ENCODE measurements at regions not wholly inside any gene's neighbourhood (a gene's known extent, or its start where the extent isn't known, plus 50 kb on each side); places are given as distances from the start of the nearest gene placed in this dataset.
"Not testable (repeated sequence)": the region's sequence is repeated elsewhere in the genome, so short reads cannot be mapped to it uniquely, and the experiment has no call there.

DNA sequence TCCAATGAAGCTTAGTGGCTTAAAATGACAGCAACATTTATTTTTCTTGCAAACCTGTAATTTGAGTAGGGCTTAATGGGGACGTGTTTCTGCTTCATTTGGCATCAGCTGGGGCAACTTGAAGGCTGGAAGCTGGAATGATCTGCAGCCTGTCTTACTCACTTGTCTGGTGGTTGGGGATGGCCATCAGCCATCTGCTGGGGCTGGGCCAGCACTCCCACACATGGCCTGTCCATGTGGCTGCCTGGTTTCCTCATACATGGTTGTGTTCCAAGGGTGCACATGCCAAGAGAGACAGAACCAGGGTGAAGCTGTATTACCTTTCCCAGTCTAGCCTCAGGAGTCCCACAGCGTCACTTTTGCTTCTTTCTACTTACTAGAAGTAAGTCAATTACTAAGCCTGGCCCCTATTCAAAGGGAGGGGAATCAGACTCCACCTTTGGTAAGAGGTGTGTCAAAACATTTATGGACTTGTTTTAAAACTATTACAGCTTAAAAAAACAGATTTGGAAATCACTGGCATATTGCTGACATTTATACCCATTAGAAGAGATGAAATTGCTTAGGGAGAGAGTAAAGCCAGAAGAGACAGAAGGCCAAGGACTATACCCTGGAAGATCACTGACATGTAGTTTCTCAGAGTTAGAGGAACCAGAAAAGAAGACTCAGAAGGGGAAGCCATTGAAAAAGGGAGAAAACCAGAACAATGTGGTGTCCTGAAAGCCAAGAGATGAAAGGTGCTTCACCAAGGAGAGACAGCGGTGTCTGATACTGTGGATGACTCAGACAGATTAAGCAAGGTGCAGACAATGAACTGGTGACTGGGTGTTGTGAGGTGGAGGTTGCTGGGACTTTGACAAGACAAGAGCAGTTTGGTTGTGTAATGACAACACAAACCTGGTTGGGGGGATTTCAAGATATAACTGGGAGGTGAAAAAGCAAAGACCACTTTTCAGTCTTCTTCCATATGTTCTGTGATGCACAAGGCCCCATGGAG lies 345.2 kb downstream of the GJA1 start:
- H3K27ac Mint-ChIP-seq, result no peak overlapping the region
- no peaks in the 10 kb centered on the region for H3K36me3 Mint-ChIP-seq (ENCODE audit: low read depth)
- H3K4me3 Mint-ChIP-seq, result no peak overlapping the region
- DNase-seq, result no peak
- peaks cover 4% of the 10 kb centered on the region for H3K9me3 Mint-ChIP-seq
- no peaks in the 10 kb centered on the region for H3K4me1 Mint-ChIP-seq (ENCODE audit: low read depth)
- no peaks in the 10 kb centered on the region for H3K27me3 Mint-ChIP-seq

DNA sequence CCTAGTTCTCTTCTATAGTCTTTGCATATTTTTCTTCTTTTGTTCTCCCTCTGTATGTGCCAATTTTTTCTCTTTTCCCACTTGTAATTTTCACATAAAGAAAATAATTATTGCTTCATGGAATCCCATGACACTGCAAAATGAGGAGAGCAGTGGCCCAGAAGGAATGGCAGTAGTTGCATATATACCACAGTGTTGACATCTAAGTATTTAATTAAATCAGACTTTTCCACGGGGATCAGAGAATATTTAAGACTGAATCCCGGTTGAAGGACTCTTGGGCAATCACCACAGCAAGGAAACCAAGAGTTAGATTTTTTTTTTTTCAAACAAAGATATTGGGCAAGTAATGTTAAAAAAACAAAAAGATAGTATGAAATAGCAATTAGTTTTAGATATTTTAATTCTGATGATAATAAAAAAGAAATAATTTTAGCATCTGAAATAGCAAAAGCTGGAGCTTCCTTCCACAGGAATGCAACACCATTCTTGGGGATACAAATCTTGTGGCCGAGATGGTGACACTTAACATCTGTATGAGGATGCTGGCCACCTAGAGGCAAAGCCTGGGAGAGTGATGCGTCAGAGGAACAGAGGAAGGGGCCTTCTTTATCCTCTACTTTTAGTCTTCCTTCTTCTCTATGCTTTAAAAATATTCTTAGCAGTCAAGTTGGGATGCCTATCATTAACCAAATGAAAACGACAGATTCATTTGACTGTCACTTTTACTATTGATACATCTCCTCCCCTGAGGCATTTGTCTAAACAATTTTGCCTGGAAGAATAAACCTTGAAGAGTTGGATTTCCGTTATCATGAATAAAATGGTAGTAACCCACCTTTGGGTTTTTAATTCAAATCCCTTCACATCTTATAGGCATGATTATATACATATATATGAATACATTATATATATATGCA lies 356.2 kb downstream of the GJA1 start:
- DNase-seq, result no peak
- Mint-ChIP-seq H3K27me3 (no peaks in the 10 kb centered on the region), H3K27ac (no peak overlapping the region), H3K36me3 (ENCODE audit: low read depth) (no peaks in the 10 kb centered on the region), H3K4me3 (no peak overlapping the region), H3K9me3 (no peaks in the 10 kb centered on the region), H3K4me1 (ENCODE audit: low read depth) (no peaks in the 10 kb centered on the region)

DNA sequence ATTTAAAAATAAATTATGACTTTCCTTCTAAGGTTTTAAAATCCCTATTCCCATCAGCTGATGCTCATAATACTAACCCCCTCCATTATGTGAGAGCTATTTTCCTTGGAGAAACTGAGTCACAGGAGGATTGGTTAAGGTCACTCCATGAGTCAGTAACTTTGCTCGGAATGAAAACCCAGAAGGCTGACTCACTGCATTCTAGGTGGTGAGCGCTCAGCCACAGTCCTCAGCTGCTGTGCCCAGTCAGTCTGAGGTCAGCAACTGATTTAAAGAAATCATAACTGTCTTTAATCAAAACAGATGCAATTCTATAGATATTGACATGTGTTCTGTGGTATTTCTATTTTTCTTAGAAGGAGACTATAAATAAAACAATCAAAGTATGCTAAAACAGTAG lies 359.2 kb downstream of the GJA1 start:
- H3K9me3 Mint-ChIP-seq, result peaks cover 11% of the 10 kb centered on the region
- no peak overlapping the region for H3K4me3 Mint-ChIP-seq
- H3K27me3 Mint-ChIP-seq, result no peaks in the 10 kb centered on the region
- no peak overlapping the region for H3K27ac Mint-ChIP-seq
- H3K4me1 Mint-ChIP-seq (ENCODE audit: low read depth), result no peaks in the 10 kb centered on the region
- no peak for DNase-seq
- H3K36me3 Mint-ChIP-seq (ENCODE audit: low read depth), result no peaks in the 10 kb centered on the region

DNA sequence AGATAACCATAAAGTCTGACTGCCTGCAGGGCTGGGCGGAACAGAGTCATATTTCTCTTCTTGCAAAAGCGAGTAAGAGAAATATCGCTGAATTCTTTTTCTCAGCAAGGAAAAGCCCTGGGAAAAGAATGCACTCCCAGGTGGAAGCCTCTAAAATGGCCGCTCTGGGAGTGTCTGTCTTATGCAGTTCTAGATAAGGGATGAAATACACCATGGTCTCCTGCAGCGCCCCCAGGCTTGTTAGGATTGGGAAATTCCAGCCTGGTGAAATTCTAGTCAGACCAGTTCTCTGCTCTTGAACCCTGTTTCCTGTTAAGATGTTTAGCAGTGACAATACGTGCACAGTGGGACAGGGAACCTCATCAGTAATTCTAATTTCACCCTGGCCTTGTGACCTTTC lies 362.2 kb downstream of the GJA1 start:
- DNase-seq, result not testable (repeated sequence)

DNA sequence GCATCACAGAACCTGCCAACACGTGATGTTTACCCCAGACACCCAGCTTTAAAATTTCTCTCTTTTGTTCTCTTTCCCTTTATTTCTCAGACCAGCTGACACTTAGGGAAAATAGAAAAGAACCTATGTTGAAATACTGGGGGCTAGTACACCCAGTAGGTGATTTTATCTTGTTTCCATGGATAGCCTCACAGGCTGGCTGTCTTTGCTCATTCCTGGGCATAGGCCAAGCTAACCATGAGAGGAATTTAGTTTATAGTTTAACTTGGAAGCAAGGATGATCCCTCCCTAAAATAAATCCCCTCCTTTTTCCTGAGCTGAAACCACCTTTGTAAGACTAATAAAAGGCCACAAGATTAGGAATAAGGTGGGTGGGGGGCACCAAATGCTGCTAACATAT lies 362.7 kb downstream of the GJA1 start:
- peaks cover 23% of the 10 kb centered on the region for H3K9me3 Mint-ChIP-seq
- not testable (repeated sequence) for DNase-seq, H3K4me3 Mint-ChIP-seq

More for the DNA sequence above, 362.2 kb downstream of the GJA1 start:
- peaks cover 23% of the 10 kb centered on the region for H3K9me3 Mint-ChIP-seq
- not testable (repeated sequence) for H3K4me3 Mint-ChIP-seq; H3K4me1 Mint-ChIP-seq (ENCODE audit: low read depth); H3K27me3 Mint-ChIP-seq; H3K36me3 Mint-ChIP-seq (ENCODE audit: low read depth); H3K27ac Mint-ChIP-seq

DNA sequence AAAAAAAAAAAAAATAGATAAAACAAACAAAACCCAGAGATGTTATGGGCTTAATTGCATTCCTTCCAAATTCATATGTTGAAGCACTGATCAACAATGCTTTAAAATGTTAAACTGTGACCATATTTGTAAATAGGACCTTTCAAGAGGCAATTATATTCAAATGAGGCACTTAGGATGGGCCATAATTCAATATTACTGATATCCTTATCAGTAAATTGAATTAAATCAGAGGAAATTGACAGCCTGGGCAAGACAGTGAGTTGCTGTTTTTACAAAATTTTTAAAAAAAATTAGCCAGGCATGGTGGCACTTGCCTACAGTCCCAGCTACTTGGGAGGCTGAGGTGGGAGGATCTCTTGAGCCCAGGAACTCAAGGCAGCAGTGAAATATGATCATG lies 364.1 kb downstream of the GJA1 start:
- Mint-ChIP-seq H3K4me1 (ENCODE audit: low read depth) (no peaks in the 10 kb centered on the region), H3K27ac (no peak overlapping the region), H3K36me3 (ENCODE audit: low read depth) (no peaks in the 10 kb centered on the region), H3K27me3 (no peaks in the 10 kb centered on the region), H3K4me3 (no peak overlapping the region), H3K9me3 (peaks cover 25% of the 10 kb centered on the region)
- DNase-seq, result no peak

More for the DNA sequence above, 362.7 kb downstream of the GJA1 start:
- not testable (repeated sequence) for H3K27ac Mint-ChIP-seq; H3K36me3 Mint-ChIP-seq (ENCODE audit: low read depth); H3K27me3 Mint-ChIP-seq; H3K4me1 Mint-ChIP-seq (ENCODE audit: low read depth)

DNA sequence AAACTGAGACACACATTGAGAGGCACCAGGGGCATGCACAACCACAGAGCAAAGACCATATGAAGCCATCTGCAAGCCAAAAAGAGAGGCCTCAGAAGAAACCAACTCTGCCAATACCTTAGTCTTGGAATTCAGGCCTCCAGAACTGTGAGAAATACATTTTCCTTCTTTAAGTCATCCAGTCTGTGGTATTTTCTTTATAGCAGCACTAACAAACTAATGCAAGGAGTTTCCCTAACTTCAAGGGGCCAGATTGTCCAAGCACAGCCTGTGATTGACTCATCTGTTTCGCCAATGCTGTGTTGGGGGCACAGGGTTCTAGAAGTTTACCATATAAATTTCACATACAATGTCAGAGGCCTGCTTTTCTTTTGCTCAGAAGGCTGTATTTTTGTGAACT lies 364.6 kb downstream of the GJA1 start:
- Mint-ChIP-seq H3K9me3 (peaks cover 25% of the 10 kb centered on the region), H3K4me1 (ENCODE audit: low read depth) (no peaks in the 10 kb centered on the region), H3K4me3 (no peak overlapping the region), H3K27me3 (no peaks in the 10 kb centered on the region), H3K27ac (no peak overlapping the region), H3K36me3 (ENCODE audit: low read depth) (no peaks in the 10 kb centered on the region)
- DNase-seq, result no peak

DNA sequence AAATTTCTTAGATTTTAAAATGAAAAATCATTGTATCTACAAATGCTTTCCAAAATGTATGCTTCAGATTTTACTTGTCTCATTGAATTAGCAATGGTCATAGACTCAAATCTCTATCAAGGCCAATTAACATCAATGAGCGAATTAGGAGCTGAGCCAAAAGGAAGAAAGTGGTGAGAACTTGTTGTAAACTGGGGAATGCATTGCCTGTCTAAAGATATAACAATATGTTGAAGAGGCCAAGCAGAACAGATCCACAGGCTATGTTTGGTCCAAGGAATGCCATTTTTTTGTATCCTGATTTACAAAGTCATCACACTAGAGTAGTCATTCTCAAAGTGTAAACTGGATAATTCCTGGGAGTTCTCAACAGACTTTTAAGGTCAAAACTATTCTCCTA lies 370.7 kb downstream of the GJA1 start:
- H3K4me1 Mint-ChIP-seq (ENCODE audit: low read depth), result no peaks in the 10 kb centered on the region
- H3K27me3 Mint-ChIP-seq, result no peaks in the 10 kb centered on the region
- no peaks in the 10 kb centered on the region for H3K36me3 Mint-ChIP-seq (ENCODE audit: low read depth)
- no peak overlapping the region for H3K4me3 Mint-ChIP-seq
- peaks cover 10% of the 10 kb centered on the region for H3K9me3 Mint-ChIP-seq
- no peak for DNase-seq
- no peak overlapping the region for H3K27ac Mint-ChIP-seq

DNA sequence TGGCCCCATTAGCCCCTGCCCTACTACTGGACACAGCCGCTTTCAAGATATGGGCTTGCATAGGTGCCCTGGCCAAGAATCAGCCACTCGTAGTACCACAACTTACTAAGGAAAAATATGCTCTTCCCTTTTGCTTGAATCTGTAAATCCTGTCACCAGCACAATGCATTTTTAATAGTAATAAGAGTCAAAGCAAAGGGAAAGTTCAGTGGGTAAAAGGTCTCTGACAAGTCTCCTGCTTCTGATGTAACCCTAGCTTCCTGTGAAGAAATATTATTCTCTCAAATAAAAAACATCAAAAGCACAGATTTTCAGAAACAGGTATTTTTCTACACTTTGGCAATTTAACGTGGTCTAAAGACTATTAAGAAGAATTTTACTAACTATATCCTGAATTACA lies 373.8 kb downstream of the GJA1 start:
- Mint-ChIP-seq H3K27ac (no peak overlapping the region), H3K4me1 (ENCODE audit: low read depth) (no peaks in the 10 kb centered on the region), H3K36me3 (ENCODE audit: low read depth) (no peaks in the 10 kb centered on the region), H3K9me3 (no peaks in the 10 kb centered on the region), H3K27me3 (no peaks in the 10 kb centered on the region), H3K4me3 (no peak overlapping the region)
- no peak for DNase-seq

DNA sequence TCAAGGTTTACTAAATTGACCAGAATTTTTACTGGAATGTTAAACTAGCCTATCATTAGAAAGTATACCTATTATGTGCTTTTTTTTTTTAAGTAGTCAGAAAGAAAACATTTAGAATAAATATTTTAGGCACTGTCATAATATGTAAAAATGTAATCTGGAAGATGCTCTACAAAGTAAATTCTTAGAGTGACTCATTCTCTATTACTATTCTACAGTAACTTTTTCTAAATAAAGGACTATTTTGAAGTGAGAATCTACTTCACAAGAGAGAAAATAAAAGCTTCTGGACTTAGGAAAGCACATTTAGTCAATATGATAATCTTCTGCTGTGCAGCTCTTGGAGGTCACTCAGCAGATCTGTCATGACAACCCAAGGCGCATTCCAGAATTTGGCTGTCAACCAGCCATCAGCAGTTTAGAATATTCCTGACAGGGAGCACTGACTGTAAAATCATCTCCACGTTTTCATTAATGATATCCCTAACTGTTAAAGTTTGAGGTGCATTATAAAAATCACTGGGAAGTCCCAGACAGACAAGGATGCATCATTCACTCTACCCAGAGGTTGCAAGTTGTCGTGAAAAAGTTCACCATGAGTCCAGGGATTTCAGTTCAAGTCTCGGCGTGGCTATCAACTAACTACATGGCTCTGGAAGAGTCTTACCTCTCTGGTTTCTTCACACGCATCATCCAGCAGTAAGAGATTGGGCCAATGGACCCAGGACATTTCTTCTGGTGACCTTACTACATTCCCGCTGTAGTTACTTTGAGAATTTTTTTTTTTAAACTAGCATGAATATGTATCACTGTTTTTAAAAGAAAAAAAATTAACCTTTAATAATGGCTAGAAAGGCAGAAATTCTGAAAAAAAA lies 374.9 kb downstream of the GJA1 start:
- no peak for DNase-seq
- Mint-ChIP-seq H3K4me1 (ENCODE audit: low read depth) (no peaks in the 10 kb centered on the region), H3K4me3 (no peak overlapping the region), H3K9me3 (no peaks in the 10 kb centered on the region), H3K27me3 (no peaks in the 10 kb centered on the region), H3K36me3 (ENCODE audit: low read depth) (no peaks in the 10 kb centered on the region), H3K27ac (no peak overlapping the region)

DNA sequence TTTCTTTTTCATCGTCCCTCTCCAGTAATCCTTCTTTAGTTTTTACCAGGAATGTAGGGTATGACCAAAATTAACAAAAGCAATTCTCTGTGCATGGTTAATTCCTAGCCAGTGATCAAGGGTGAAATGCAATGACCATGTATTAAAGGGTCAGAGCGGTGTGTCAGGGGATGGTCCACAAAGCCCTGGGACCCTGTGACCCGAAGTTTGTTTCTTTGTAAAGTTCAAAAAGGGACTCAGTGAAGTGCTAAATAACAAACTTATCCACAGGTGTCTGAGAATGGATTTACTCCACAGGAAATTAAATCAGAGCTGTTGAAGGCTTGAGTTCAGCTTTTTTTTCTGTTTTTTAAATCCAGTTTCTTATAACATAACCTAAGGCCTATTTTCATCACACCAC lies 375.7 kb downstream of the GJA1 start:
- DNase-seq, result no peak
- H3K4me3 Mint-ChIP-seq, result no peak overlapping the region
- H3K4me1 Mint-ChIP-seq (ENCODE audit: low read depth), result no peaks in the 10 kb centered on the region
- no peaks in the 10 kb centered on the region for H3K36me3 Mint-ChIP-seq (ENCODE audit: low read depth)
- no peaks in the 10 kb centered on the region for H3K27me3 Mint-ChIP-seq
- no peaks in the 10 kb centered on the region for H3K9me3 Mint-ChIP-seq
- H3K27ac Mint-ChIP-seq, result no peak overlapping the region

DNA sequence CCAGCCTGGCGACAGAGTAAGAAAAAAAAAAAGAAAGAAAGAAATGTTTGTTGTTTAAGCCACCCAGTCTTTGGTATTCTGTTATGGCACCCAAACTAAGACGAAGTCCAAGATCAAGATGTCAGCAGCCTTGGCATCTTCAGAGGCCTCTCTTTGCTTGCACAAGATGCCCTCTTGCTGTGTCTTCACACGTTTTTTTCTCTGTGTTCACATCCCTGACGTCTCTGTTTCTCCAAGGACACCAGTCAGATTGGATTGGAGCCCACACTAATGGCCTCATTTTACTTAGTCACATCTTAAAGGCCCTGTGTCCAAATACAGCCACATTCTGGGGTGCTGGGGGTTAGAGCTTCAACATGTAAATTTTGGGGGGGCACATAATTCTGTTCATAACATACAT lies 380.9 kb downstream of the GJA1 start:
- Mint-ChIP-seq H3K9me3 (peaks cover 14% of the 10 kb centered on the region), H3K36me3 (ENCODE audit: low read depth) (no peaks in the 10 kb centered on the region), H3K27ac (no peak overlapping the region), H3K27me3 (no peaks in the 10 kb centered on the region), H3K4me3 (no peak overlapping the region), H3K4me1 (ENCODE audit: low read depth) (no peaks in the 10 kb centered on the region)
- no peak for DNase-seq

DNA sequence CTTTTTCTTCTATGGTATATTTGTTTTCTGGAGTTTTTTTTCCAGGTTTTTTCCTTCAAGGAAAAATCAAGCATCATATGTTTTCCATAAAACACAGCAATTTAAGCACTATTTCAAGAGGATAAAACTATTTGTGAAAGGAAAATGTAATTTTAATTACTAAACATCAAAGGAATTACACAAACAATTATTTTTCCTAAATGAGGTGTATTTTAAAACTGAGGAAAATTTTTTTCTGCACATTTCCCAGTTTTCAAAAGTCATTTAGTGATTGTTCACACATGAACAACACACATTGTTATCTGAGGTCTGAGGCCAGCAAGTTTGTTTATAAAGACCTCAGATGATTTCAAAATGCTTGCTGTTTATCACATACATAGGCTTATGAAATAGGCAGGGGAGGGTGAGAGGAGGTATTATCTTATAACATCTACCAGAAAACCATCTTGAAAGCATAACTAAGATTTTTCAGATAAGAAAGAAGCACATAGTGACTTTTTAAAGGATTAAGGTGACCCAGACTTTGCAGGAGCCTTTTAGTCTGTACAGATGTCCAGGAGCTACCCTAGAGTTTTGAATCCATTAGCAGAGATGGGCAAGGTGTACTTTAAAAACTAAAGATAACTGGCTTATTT lies 381.6 kb downstream of the GJA1 start:
- Mint-ChIP-seq H3K36me3 (ENCODE audit: low read depth) (no peaks in the 10 kb centered on the region), H3K4me1 (ENCODE audit: low read depth) (no peaks in the 10 kb centered on the region), H3K27ac (no peak overlapping the region), H3K4me3 (no peak overlapping the region), H3K9me3 (peaks cover 20% of the 10 kb centered on the region), H3K27me3 (no peaks in the 10 kb centered on the region)
- no peak for DNase-seq

DNA sequence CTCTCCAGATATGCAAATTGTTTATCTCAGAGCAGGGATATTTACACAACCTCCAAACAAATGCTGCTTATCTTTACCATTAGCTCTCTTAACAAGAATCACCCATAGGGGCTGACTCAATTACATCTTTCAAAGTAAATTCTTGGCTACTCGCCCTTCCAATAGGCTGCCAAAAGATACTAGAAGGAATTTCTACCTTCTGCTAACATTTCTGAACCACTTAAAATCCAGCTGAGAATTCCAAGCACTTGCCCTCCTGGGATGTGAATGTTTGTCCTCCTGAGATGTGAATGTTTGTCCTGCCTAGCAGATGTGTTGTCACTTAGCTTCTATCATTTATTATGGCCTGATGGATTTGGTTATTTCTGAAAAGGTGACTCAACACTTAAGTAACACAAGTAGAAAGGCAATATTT lies 388.0 kb downstream of the GJA1 start:
- Mint-ChIP-seq H3K4me3 (no peak overlapping the region), H3K27ac (no peak overlapping the region), H3K4me1 (ENCODE audit: low read depth) (no peaks in the 10 kb centered on the region)

More for the DNA sequence above, 388.0 kb downstream of the GJA1 start:
- Mint-ChIP-seq H3K9me3 (peaks cover 22% of the 10 kb centered on the region), H3K27me3 (no peaks in the 10 kb centered on the region), H3K36me3 (ENCODE audit: low read depth) (no peaks in the 10 kb centered on the region)
- DNase-seq, result no peak
